ENCODE measurements at regions not wholly inside any gene's neighbourhood (a gene's known extent, or its start where the extent isn't known, plus 50 kb on each side); places are given as distances from the start of the nearest gene placed in this dataset.

DNA sequence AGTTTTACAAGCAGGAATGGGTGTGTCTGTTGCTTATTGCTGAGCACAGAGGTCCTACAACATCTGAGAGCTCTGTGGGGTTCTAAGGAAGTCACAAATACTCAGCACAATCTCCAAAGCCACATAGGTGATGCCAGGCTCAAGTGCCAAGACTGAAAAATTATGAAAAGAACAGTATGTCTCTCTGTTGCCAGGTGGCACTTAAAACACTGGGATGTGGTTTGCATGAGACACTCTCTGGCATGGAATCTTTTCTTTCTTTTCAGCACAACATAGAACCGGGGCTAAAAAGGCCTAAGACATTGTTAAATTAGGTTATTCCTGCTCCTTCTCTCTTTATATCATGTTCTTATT lies 127.3 kb upstream of the PRICKLE2 start:
- peak; percentile 22 for DNase-seq

DNA sequence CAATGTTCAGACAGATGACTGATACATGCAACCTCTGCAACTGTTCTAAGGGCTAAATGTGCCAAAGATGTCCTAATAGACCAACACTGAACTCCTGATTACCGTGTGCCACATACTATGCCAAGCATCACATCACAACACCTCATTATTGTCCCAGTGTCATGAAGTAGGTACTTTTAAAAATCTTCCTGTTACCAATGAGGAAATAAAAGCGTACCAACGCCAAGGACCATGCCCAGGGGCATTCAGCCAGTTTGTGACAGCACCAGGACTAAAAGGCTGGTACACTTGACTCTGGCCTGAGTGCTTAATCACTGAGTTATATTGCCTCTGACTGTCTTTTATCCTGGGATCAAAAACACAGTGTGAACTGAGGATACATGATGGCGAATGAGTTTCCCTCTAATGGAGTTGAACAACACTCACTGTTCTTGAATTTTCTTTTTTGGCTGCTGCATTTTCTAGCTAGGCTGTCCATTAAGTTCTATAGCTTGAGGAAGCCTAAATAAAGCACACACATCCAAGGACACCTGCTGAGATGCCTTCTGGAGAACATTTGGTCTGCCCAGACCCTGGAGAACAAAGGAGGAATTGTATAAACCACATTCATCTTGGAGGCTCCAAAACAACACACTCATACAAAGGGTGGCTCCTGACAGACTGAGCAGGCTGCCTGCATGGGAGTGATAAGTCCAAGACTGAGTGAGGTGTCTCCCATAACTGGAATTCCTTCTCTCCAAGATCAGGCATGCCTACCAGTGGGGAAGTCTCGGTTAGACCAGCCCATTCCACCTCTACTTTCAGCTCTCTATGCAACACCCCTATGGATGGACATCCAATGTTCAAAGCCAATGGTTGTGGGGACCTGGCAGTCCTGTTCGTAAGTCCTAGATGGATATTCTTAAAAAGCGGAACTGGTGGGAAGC lies 126.7 kb upstream of the PRICKLE2 start:
- DNase-seq = peak; percentile 86

DNA sequence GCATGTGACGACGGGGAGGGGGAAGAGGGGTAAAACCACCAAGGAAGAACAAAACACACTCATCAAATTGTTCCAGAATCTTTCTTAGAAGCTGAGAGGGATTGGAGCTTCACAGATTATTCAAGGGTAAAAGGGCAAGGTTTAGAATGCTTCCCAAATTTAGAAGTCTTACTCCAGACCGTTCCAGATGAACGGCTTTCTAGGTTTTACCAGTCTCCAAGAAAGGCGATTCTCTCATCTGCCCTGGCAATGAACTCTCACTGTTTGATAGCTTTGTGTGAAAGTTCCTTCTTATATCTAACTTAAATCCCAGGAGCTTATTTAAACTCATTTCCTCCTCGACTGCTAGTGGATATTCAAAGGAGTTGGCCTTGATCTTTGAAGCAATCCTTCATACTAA lies 124.3 kb upstream of the PRICKLE2 start:
- no peak for DNase-seq

DNA sequence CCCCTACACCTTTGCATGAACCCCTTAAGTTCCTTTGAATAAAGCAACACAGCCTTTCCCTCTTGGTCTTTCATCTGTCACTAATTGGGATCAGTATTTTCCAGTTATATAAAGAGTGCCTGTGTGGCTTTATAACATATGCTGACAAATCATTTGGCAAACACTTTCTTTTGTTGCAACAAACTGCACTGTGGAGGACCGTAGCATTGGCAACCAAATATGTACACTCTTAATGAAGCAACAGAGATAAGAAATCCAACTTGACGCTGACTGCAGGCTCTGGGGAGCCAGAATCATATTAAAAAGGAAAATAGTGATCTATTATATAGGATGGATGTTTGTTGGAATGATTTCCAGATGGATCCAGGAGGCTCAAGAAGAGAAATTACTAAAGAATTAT lies 120.1 kb upstream of the PRICKLE2 start:
- DNase-seq = peak; percentile 48

DNA sequence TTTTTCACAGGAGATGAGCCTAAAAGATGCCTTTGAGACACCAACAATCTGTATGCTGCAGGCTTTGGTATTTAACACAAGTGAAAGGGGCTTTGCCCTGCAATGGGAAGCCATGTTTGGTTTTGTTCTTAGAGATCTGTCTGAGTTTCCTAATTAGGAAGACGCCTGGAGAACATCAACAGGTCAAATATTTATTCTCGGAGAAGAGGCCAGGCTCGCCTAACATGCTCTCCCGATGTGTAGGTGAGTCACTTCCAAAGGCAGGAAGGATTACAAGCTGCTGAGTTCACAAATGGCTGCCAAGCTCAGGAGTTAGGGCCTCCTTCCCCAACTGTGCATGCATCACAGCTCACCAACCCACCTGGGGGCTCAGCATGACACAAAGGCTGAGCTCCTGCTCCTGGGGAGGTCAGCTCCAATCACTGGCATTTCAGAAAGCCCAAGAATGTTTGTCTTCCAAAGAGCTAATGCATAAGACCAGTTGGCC lies 119.5 kb upstream of the PRICKLE2 start:
- peak; percentile 62 for DNase-seq

DNA sequence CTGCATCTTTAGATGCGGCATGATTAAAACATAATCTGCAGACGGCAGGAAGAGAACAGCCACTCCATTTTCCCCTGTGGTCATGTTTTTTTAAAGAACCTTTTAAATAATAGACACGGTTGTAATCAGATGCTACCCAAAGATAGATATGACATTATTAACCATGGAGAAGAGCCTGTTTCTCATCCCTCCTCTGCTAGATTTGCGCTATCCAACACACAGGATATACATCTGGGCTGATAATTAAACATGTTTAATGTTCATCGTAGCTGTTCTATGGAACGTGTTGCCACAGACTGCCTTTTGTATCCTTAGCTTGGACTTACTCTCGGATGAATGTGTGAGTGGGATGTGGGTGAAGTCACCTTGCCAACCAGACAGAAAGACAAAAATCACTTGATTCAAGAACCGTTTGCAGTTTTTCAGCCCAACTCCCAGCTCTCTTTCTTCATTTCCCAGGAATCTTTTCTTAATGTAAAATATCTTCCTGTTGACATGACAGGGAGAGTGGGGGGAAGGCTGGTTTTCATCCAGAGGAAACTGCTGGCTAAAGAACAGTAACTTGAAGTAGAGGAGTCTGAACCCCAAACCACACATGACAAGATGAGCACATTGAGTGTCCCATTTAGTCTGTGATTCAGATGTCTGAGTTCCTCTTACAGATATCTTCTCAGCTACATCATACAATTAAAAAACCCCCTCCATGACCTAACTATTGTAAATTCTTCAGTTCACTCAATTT lies 118.6 kb upstream of the PRICKLE2 start:
- DNase-seq = no peak

DNA sequence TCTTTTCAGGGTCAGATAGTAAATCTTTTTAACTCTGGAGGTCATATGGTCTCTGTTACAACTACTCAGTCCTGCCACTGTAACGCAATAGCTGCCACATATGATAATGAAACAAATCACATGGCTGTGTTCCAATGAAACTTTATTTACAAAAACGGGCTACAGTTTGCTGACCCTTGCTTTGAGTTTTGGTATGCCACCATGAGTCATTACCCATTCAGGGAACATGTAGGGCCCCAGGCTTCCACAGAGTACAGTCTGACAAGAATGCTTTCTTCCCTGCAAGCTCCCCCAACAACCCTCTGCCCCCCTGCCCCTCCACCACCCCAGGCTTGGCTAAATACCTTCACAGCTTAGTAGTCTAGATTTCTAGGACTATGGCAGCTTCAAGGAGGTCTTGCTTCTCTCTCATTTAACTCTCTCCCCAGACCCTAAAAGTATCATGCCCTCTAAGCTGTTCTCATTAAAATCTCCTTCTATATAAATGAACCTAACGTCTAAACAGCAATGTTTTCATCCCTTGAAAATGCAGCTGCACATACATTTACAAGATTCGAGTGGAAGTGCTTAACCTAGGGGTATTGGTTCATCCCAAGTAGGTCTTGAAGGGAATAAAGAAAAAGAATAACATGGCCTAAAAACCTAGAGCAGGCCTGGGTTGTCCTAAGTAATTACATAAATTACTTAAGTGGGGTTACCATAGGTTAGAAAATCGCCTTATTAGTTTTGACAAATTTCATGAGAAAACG lies 117.8 kb upstream of the PRICKLE2 start:
- peak; percentile 42 for DNase-seq

DNA sequence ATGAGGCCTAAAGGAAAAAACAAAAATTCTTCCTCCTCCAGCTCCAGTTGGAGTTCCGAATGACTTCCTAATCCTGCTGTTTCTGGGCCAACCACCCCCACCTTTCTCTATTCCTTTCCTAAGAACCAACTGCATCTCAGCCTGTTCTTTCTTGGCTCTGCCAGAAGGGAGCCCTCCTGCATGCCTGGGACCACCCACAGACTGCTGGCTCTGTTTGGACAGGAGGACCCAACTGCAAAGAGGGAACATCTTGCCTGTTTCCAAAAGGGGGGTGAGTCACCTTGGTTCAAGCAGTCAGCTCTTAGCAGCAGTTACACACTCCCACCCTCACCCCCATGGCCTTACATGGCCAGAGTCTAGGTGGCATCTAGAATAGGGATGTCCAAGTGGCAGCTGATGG lies 116.0 kb upstream of the PRICKLE2 start:
- no peak for DNase-seq

DNA sequence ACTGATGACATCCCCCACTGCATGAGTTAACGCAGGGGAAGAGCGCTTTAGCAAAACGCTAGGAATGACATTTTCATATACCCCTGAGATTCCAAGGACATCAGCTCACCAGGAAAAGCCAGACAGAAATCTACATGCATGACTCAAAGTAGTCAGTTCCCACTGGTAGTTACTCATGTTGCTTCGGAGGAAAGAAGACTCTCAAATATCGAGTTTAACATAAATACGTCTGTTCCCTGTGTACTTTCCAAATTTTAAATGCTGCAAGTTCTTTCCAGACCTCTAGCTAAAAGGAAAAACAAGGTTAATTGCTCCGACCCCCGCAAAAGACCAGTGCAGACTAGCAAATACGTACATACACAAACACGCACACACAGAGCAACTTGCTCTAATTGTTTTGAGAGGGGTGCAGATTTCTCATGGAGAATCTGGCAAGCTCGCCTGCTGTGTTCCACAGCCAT lies 115.4 kb upstream of the PRICKLE2 start:
- DNase-seq = no peak

DNA sequence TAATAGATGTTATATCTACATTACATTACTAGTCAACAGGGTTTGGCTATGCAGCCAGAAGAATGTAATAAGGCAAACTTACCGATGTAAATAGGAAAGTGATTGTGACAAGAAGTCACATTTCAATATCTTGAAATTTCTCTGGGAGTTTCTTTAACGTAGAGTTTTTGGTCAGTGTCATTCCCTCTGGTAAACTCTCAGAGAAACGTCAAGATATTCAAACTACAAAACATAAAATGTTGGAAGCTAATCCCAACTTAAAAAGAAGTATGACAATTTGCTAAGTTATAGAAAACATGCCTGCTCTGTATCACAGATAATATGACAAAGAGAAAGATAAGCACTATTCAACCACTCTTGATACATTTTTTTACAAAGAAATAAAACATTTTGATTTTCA lies 111.2 kb upstream of the PRICKLE2 start:
- DNase-seq = no peak

DNA sequence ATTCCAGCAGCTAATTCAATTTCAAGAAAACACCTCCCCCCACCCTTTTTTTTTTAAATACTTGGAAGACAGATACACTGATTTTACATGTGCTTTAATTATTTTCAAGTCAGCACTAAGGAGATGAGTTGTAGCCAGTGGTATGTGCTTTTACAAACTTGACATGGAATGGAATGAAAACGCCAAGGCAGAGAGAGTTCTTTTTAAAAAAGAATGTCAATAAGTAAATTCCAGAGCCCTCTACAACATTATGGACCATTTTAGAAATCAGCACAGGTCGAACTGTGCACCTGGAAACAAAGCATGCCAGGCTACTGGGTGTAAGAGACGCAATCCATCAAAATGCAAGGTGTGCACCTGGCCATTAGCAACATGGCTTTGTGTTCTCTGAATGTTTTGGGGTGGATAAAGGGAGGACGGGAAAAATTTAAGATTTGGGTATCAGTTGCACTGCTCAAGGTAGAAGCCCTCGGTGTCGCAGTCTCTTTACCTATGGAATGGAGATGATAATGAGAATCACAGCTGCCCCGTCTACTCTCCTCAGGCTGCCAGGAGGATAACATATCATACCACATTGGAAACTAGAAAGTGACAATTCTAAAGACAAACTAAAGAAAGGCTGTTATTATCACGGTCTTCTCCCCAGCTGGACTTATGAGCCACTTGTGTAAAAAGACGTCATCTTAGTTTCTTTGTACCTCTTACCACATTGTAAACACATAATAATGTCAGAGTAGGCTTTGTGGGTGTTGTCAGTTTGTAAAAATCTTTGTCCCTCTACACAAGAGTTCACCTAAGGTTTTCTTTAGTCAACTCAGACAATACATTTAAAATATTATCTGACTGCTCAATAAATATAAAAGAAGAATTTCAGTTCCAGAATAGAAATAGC lies 107.4 kb upstream of the PRICKLE2 start:
- no peak for DNase-seq

DNA sequence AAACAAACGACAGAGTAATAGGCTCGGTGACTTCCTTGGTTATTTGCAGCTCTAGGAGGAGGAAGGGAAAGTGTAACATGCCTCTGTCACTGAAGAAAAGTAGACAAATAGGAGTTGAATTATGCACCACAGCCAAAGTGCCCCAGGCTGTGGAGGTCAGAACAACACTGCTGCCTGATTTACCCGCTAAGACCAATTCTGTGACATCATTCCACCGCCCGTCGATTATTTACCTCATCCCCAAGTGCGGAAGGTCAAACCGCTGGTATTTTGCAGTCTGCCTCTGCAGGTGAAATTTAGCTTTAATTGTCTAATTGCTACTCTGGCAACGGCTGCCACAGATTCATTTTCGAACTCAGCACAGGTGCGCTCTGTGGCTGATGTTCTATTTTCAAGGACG lies 106.3 kb upstream of the PRICKLE2 start:
- DNase-seq = no peak

DNA sequence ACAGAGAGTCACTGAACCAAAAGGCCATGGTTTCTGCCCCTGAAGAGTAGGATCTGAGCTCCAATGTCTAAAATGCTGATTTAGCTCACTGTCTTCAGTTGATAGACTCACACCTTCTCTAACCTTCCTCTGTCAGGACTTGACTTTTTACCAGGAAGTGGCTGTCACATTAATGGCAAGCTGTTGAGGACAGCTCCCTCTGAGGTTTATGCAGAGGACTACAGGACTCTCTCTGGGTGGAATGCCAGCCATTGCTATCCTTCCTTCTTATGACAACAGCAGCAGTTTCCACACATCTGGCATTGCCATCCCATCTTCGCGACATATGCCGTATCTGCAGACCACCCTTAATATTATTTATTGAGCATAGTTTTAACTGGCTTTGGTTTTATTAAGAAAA lies 103.8 kb upstream of the PRICKLE2 start:
- DNase-seq = no peak

DNA sequence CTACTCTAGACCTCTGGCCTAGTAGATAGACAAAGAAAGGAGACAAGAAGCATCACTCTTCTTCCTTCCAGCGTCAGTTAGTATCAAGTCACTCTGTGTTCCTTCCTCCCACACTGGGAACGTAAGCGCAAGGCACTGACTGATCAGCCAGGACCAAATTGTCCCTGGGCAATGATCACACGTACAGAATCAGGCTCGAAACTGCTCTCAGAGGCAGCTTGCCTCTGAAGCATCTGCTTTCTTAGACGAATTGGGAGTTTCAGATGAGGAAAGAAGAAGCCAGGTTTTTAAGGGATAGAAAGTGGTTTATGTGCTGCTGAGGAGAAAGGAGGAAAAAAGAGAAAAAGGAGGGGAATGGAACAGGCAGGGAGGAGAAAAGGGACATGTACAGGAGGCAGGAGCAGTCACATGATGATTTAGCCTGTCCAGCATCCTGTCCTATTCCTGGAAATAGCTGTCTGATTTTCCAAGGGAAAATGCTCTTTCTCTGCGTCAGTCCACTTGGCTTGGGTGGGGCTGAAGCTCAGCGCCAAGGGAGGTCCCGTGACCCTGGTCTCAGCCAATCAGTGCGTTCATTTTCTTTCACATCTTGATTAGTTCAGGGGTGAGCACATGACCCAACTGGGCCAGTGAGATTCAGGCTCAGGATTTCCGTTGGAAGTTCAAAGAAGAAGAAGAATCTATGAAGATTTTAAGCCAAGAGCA lies 102.0 kb upstream of the PRICKLE2 start:
- DNase-seq = no peak

DNA sequence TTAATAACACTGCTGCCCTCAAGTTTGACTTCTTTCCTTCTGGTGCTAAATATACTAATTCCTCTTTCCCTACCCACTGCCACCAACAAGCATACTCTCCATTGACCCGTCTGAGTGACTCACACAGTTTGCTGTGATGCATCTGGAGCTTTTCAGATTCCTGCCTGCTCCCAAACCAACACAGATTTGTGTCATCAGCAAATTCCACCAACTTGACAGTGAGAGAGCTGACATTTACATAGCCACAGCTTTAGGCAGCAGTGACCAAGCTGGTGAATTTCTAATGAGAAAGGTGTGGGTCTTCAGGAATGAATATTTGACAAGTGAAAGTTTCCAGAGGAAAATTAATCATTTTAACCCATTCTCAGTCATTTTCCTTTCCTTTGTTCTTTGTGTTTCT lies 96.5 kb upstream of the PRICKLE2 start:
- DNase-seq = peak; percentile 43

DNA sequence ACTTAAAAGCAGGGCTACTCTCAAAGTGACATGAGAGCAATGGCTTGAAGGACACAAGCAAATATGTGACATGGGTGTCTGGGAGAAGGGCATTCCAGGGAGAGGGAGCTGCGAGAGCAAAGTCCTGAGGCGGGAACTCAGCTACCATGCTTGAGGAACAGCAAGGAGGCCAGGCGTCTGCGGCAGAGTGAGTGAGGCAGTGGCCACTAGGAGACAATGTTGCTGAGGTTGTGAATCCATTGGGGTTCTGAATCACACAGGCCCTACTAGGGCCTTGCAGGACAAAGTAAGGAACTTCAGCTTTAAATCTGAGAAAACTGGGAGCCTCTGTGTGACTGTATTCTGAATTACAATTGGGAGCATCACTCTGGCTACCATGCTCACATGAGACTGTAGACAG lies 94.1 kb upstream of the PRICKLE2 start:
- no peak for DNase-seq

DNA sequence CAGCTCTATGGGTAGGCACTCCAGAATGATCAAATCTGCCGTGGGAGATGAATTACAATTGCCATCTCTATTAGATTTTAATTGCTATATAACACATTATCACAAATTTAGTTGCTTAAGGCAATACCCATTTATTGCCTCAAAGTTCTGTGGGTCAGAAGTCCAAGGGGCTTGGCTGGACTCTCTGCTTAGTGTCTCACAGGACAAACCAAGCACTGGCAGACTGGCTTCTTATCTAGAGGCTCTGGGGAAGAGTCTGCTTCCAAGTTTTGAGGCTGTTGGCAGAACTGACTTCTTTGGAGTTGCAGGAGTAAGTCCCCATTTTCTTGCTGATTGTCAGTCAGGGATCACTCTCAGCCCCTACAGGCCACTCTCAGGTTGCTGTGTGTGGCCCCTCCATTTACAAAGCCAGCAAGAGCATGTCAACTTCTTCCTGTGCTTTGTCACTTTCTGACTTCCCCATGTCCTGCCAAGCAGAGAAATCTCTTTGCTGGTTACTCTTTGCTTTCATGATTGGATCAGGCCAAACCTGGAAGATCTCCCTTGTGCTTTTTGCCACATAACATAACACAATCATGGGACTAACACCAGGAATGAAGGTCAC lies 93.5 kb upstream of the PRICKLE2 start:
- no peak for DNase-seq

DNA sequence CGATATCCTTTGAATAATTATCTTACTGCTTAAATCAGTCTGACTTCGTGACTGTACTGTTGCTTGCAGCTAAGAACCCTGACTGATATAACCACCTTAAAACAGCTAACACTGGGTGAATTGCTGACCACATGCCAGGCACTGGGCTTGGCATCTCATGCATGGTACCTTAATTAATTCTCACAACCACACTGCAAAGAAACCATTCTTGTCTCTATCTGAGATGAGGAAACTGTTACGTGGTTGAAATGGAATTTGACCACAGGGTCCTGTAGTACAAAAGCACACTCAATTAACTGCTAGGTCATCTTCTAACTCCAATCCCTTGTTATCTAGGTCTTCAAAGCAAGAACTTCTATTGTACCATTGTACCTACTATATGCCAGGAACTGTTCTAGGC lies 92.7 kb upstream of the PRICKLE2 start:
- peak; percentile 66 for DNase-seq

DNA sequence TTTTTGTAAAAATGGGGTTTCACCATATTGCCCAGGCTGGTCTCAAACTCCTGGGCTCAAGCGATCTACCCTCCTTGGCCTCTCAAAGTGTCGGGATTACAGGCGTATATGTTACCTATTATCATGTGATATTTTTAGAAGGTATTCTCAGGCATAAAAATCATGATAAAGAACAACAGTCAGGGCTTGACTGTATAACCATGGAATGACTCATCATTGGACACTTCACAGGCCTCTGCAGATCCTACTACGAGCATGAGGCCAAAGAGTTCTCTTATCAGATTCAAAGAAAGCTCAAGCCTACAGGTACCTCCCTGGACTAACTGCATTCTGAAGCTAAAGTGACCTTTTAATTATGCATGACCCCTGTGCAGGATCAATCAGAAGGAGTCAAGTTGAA lies 91.7 kb upstream of the PRICKLE2 start:
- DNase-seq = peak; percentile 53

DNA sequence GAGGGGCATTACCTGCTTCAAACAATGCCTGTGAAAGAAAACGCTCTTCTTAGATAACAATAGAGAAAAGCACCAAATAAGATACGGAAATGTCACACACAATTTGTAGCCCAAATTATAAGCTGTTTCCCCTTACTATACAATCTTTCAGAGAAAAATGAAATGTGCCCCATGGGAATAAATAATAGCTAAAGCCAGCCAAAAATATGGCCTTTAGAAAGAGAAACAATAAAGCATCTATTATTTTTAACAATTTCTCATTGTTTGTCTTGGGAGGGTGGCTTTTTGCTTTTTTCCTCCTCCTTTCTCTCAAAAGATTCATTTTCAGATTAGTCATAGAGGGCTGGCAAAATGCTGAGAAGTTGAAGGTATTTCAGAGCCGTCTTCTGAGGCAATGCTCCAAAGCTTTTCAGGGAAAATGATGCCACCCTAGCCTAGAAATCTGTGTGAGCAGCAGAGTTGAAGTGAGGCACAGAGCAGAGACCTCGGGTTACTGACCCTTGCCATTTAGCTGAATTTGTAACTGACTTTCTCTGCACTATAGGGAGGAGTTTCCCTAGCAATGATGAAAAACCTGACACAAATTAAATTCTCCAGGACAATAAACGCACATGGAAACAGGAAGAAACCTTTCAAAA lies 86.3 kb upstream of the PRICKLE2 start:
- no peak for DNase-seq

DNA sequence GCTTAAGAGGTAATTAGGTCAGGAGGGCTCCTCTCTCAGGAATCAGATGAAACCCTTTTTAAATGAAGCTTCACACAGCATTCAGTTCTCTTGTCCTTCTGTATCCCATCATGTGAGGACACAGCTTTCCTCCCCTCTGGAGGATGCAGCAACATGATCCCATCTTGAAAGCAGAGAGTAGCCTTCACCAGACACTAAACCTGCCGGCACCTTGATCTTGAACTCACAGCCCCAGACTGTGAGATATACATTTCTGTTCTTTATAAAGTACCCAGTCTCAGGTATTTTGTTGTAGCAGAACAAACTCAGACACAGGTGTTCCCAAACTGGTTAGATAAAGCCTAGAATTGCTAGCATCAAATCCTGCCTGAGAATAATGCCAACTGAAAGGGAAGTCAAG lies 83.7 kb upstream of the PRICKLE2 start:
- DNase-seq = no peak

Data from NCI-H226 (cell line).